ENCODE measurements at regions not wholly inside any gene's neighbourhood (a gene's known extent, or its start where the extent isn't known, plus 50 kb on each side); places are given as distances from the start of the nearest gene placed in this dataset.

DNA sequence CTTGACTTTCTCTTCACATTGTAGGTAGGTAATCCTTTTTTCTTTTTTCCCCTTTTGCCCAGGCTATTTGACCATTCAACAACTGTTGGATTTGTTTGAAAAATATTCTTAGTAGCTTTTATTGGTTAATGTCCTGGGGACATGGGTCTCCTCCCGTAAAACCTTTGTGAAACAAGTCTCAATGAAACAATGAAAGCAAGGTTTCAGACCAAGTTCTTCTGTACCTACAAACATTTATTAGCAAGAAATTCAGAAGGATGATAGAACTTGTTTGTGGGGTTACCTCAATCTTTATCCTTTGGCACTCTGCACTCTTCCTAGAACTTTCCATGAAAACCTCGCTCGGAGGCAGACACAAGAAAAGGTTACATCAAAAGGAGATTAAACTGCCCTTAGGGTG lies 190.7 kb upstream of the ANK2 start:
- TF ChIP-seq POLR2A (IDR thresholded peaks at IDR 0.05; ENCODE audit: low read length) (no peak), GATA1 (IDR thresholded peaks at IDR 0.05; ENCODE audit: low read depth, low read length) (no peak)
